Astrocyte of the cerebellum (primary cell): ENCODE measurements at regions not wholly inside any gene's neighbourhood (a gene's known extent, or its start where the extent isn't known, plus 50 kb on each side); places are given as distances from the start of the nearest gene placed in this dataset.

Source experiments
- DNase-seq: peaks from one replicate; pipeline ENCODE4 v3.0.0-alpha.2; 2011; ENCODE audit warnings: low read depth
- H3K4me3 ChIP-seq: 2 replicates; pipeline ENCODE4 v1.5.1; 2011; ENCODE audit warnings: mild to moderate bottlenecking, low read depth, low read length, moderate library complexity
- CTCF ChIP-seq: IDR thresholded peaks from 2 replicates; pipeline ENCODE4 v1.5.1; 2012; ENCODE audit warnings: low read length, low read depth, moderate library complexity, mild to moderate bottlenecking; ENCODE audit errors: missing control alignments
- in situ Hi-C: cut with HindIII; loops from 2 replicates; pipeline ENCODE4 v1.10.0; 2017; ENCODE audit warnings: low sequenced_read_pairs

GRCh38 chr11:37087650-37088572 is 489.9 kb upstream of the RAG2 start:
- no peak for DNase-seq
- in situ Hi-C loops: no loop called here
- no peak overlapping the region for H3K4me3 ChIP-seq
- no peak for TF ChIP-seq CTCF

GRCh38 chr11:37078521-37078920 is 480.5 kb upstream of the RAG2 start:
- in situ Hi-C loops: no loop called here

GRCh38 chr11:37076866-37077265 is 478.8 kb upstream of the RAG2 start:
- no peak for TF ChIP-seq CTCF
- DNase-seq: no peak
- no peak overlapping the region for H3K4me3 ChIP-seq
- in situ Hi-C loops: no loop called here

More at GRCh38 chr11:37078521-37078920, 480.5 kb upstream of the RAG2 start:
- DNase-seq: no peak
- no peak overlapping the region for H3K4me3 ChIP-seq
- no peak for TF ChIP-seq CTCF

- no peak overlapping the region for H3K4me3 ChIP-seq
- DNase-seq: no peak
- TF ChIP-seq CTCF: no peak
- in situ Hi-C loops: no loop called here
Measured at GRCh38 chr11:37072538-37073055, 474.6 kb upstream of the RAG2 start.

- DNase-seq: no peak
- H3K4me3 ChIP-seq: no peak overlapping the region
- no peak for TF ChIP-seq CTCF
- in situ Hi-C loops: no loop called here
Measured at GRCh38 chr11:37050311-37050710, 452.3 kb upstream of the RAG2 start.

GRCh38 chr11:37040921-37041320 is 442.9 kb upstream of the RAG2 start:
- H3K4me3 ChIP-seq: no peak overlapping the region
- no peak for TF ChIP-seq CTCF
- in situ Hi-C loops: no loop called here
- DNase-seq: no peak
